Neural crest cell (in vitro differentiated cells): ENCODE measurements at regions not wholly inside any gene's neighbourhood (a gene's known extent, or its start where the extent isn't known, plus 50 kb on each side); places are given as distances from the start of the nearest gene placed in this dataset.

Experiments
- DNase-seq: peaks from one replicate; pipeline ENCODE4 v3.0.0; 2021; ENCODE audit warnings: low read depth, mixed read lengths, low spot score
- H3K27ac Mint-ChIP-seq: one replicate; pipeline ENCODE4 v1.8.0; 2021; ENCODE audit warnings: mild to moderate bottlenecking, mixed read lengths; ENCODE audit not compliant: unreplicated experiment
- H3K27me3 Mint-ChIP-seq: 2 replicates; pipeline ENCODE4 v1.8.0; 2021; ENCODE audit warnings: low read depth, mild to moderate bottlenecking, mixed read lengths
- H3K36me3 Mint-ChIP-seq: 2 replicates; pipeline ENCODE4 v1.8.0; 2021; ENCODE audit warnings: low read depth, mild to moderate bottlenecking, mixed read lengths
- H3K4me1 Mint-ChIP-seq: 2 replicates; pipeline ENCODE4 v1.8.0; 2021; ENCODE audit warnings: mixed read lengths
- H3K4me3 Mint-ChIP-seq: one replicate; pipeline ENCODE4 v1.8.0; 2021; ENCODE audit warnings: mild to moderate bottlenecking, mixed read lengths
- H3K9me3 Mint-ChIP-seq: 2 replicates; pipeline ENCODE4 v1.8.0; 2021; ENCODE audit warnings: mixed read lengths
- CTCF ChIP-seq: fragments of 200-600 bp; sonication (generic); conservative IDR thresholded peaks from 2 replicates; pipeline ENCODE4 v1.5.0; 2021; ENCODE audit warnings: antibody characterized with exemption, mild to moderate bottlenecking

GRCh38 chr9:105901514-105902109 lies 207.3 kb downstream of the TMEM38B start:
- Mint-ChIP-seq H3K27me3 (no peaks in the 10 kb centered on the region), H3K4me3 (no peak overlapping the region), H3K9me3 (peaks cover 16% of the 10 kb centered on the region), H3K36me3 (peaks cover 10% of the 10 kb centered on the region), H3K4me1 (peaks cover 20% of the 10 kb centered on the region), H3K27ac (peak overlapping the region; percentile 30)
- TF ChIP-seq CTCF = peak; percentile 85
- DNase-seq = peak; percentile 54

GRCh38 chr9:105908069-105908468 lies 213.7 kb downstream of the TMEM38B start:
- Mint-ChIP-seq H3K36me3 (no peaks in the 10 kb centered on the region), H3K4me3 (no peak overlapping the region), H3K9me3 (peaks cover 13% of the 10 kb centered on the region), H3K27ac (no peak overlapping the region), H3K27me3 (no peaks in the 10 kb centered on the region), H3K4me1 (peaks cover 36% of the 10 kb centered on the region)
- no peak for TF ChIP-seq CTCF
- no peak for DNase-seq

GRCh38 chr9:105911104-105911911 lies 217.0 kb downstream of the TMEM38B start:
- peaks cover 11% of the 10 kb centered on the region for H3K9me3 Mint-ChIP-seq
- H3K27me3 Mint-ChIP-seq = no peaks in the 10 kb centered on the region
- H3K36me3 Mint-ChIP-seq = no peaks in the 10 kb centered on the region
- no peak for DNase-seq
- H3K4me1 Mint-ChIP-seq = peaks cover 55% of the 10 kb centered on the region
- peak overlapping the region; percentile 88 for H3K27ac Mint-ChIP-seq
- no peak overlapping the region for H3K4me3 Mint-ChIP-seq
- no peak for TF ChIP-seq CTCF

GRCh38 chr9:105912157-105912862 lies 218.0 kb downstream of the TMEM38B start:
- Mint-ChIP-seq H3K4me1 (peaks cover 55% of the 10 kb centered on the region), H3K9me3 (peaks cover 10% of the 10 kb centered on the region), H3K27ac (no peak overlapping the region), H3K36me3 (no peaks in the 10 kb centered on the region), H3K27me3 (no peaks in the 10 kb centered on the region), H3K4me3 (no peak overlapping the region)
- no peak for DNase-seq
- no peak for TF ChIP-seq CTCF

- H3K4me1 Mint-ChIP-seq = peaks cover 55% of the 10 kb centered on the region
- no peaks in the 10 kb centered on the region for H3K36me3 Mint-ChIP-seq
- H3K9me3 Mint-ChIP-seq = peaks cover 15% of the 10 kb centered on the region
- H3K27ac Mint-ChIP-seq = peak overlapping the region; percentile 75
- no peak overlapping the region for H3K4me3 Mint-ChIP-seq
- H3K27me3 Mint-ChIP-seq = no peaks in the 10 kb centered on the region
- no peak for DNase-seq
- no peak for TF ChIP-seq CTCF
Observed at GRCh38 chr9:105912863-105913516, 218.6 kb downstream of the TMEM38B start.
